B cell (primary cell): ENCODE measurements at regions not wholly inside any gene's neighbourhood (a gene's known extent, or its start where the extent isn't known, plus 50 kb on each side); places are given as distances from the start of the nearest gene placed in this dataset.

ENCODE experiments used
- ATAC-seq: fragments of 200-7000 bp; cut with Tn5 transposase; one replicate; pipeline ENCODE4 v1.10.0; 2021; ENCODE audit warnings: low read depth, mild to moderate bottlenecking, moderate number of reproducible peaks, moderate library complexity
- CTCF ChIA-PET: fragments of 350-600 bp; sonication (Branson Sonifier 250); formaldehyde crosslinking; loops from one replicate; lab custom pipeline; 2021; ENCODE audit warnings: antibody characterized with exemption, inconsistent platforms; lab: Charles Lee
- POLR2A ChIA-PET: fragments of 350-600 bp; sonication (Branson Sonifier 250); formaldehyde crosslinking; loops from one replicate; lab custom pipeline; 2021; ENCODE audit warnings: antibody characterized with exemption; lab: Charles Lee
- DNase-seq: peaks from one replicate; pipeline ENCODE4 v3.0.0; 2013
- H2AFZ ChIP-seq: 2 replicates; pipeline ENCODE4 v1.6.1; 2012; ENCODE audit warnings: mild to moderate bottlenecking, low read depth, low read length; ENCODE audit not compliant: insufficient read depth, poor library complexity, severe bottlenecking
- H3K27ac ChIP-seq, 2 donors: 1 replicate in 1 of 2; 2 replicates in 1 of 2; pipeline ENCODE4 v1.5.1; 2012 to 2013; ENCODE audit warnings: low read length in 2 of 2, mild to moderate bottlenecking in 2 of 2, moderate library complexity in 1 of 2
- H3K27me3 ChIP-seq, 4 experiments: fragments of 200-600 bp in 1 of 4; sonication (generic) in 1 of 4; replicated peaks in 1 of 4; 1 replicate in 2 of 4; 2 replicates in 2 of 4; pipeline versions ENCODE4 v1.6.1 to v1.7.0; 2013 to 2016; ENCODE audit warnings: low read length in 3 of 4, mild to moderate bottlenecking in 2 of 4, mixed read lengths in 1 of 4, moderate library complexity in 1 of 4; ENCODE audit not compliant: insufficient read depth in 4 of 4, control insufficient read depth in 3 of 4; ENCODE audit errors: control extremely low read depth in 1 of 4
- H3K36me3 ChIP-seq, 2 experiments: replicated peaks in 1 of 2; 1 replicate in 1 of 2; 2 replicates in 1 of 2; pipeline versions ENCODE4 v1.6.1 to v1.7.1; 2013; ENCODE audit warnings: low read length in 1 of 2; ENCODE audit not compliant: insufficient read depth in 2 of 2, control insufficient read depth in 1 of 2; ENCODE audit errors: control extremely low read depth in 1 of 2, extremely low read depth in 1 of 2
- H3K4me1 ChIP-seq, 2 donors: fragments of 200-600 bp in 1 of 2; sonication (generic) in 1 of 2; 1 replicate in 1 of 2; 2 replicates in 1 of 2; pipeline versions ENCODE4 v1.5.1 to v1.6.1; 2013 to 2017; ENCODE audit warnings: low read length in 2 of 2; ENCODE audit not compliant: control insufficient read depth in 2 of 2, insufficient read depth in 2 of 2
- H3K4me2 ChIP-seq: replicated peaks from 2 replicates; pipeline ENCODE3; 2012; ENCODE audit warnings: mild to moderate bottlenecking, low read depth, low read length; ENCODE audit not compliant: poor library complexity, severe bottlenecking
- H3K4me3 ChIP-seq, 5 experiments: fragments of 200-600 bp in 1 of 5; sonication (generic) in 1 of 5; 1 replicate in 3 of 5; 2 replicates in 2 of 5; pipeline versions ENCODE4 v1.5.1 to v1.7.0; 2011 to 2016; ENCODE audit warnings: low read length in 4 of 5, mild to moderate bottlenecking in 4 of 5, low read depth in 2 of 5, control low read depth in 1 of 5, moderate library complexity in 1 of 5; ENCODE audit not compliant: insufficient read depth in 1 of 5; ENCODE audit errors: control extremely low read depth in 1 of 5, extremely low read depth in 1 of 5
- H3K79me2 ChIP-seq: fragments of 200-600 bp; sonication (generic); one replicate; pipeline ENCODE4 v1.6.0; 2016; ENCODE audit warnings: low read length; ENCODE audit not compliant: control insufficient read depth, insufficient read depth
- H3K9ac ChIP-seq: fragments of 200-600 bp; sonication (generic); 2 replicates; pipeline ENCODE4 v1.6.1; 2017; ENCODE audit warnings: mild to moderate bottlenecking, low read length, moderate library complexity
- H3K9me3 ChIP-seq, 3 donors: one replicate each; pipeline versions ENCODE4 v1.6.1 to v1.7.1; 2013; ENCODE audit warnings: low read length in 2 of 3; ENCODE audit not compliant: control insufficient read depth in 2 of 3, insufficient read depth in 1 of 3; ENCODE audit errors: control extremely low read depth in 1 of 3
- H4K20me1 ChIP-seq: 2 replicates; pipeline ENCODE4 v1.6.0; 2012; ENCODE audit warnings: mild to moderate bottlenecking, low read length; ENCODE audit not compliant: insufficient read depth, control insufficient read depth, poor library complexity, severe bottlenecking
- H3K27ac Mint-ChIP-seq: one replicate; pipeline ENCODE4 v1.8.0; 2021; ENCODE audit warnings: mixed read lengths
- H3K27me3 Mint-ChIP-seq: one replicate; pipeline ENCODE4 v1.8.0; 2021; ENCODE audit warnings: mixed read lengths
- H3K4me1 Mint-ChIP-seq: one replicate; pipeline ENCODE4 v1.8.0; 2021; ENCODE audit warnings: mixed read lengths
- H3K4me3 Mint-ChIP-seq: one replicate; pipeline ENCODE4 v1.8.0; 2021; ENCODE audit warnings: mixed read lengths
- H3K9me3 Mint-ChIP-seq: one replicate; pipeline ENCODE4 v1.8.0; 2022; ENCODE audit warnings: mixed read lengths; ENCODE audit not compliant: insufficient read depth
- CTCF ChIP-seq: fragments of 200-600 bp; IDR thresholded peaks from one replicate; pipeline ENCODE4 v1.8.0; 2022; ENCODE audit warnings: antibody characterized with exemption, mild to moderate bottlenecking
- EZH2 ChIP-seq: IDR thresholded peaks from 2 replicates; pipeline ENCODE4 v1.6.1; 2012; ENCODE audit warnings: borderline replicate concordance, low read depth, mild to moderate bottlenecking, moderate library complexity, low read length; ENCODE audit not compliant: insufficient read depth, poor library complexity, severe bottlenecking
- WGBS: methylation state at CpG from one replicate; pipeline ENCODE4 v1.1.5; 2013; ENCODE audit warnings: missing lambda C conversion rate; ENCODE audit not compliant: insufficient coverage; 5-methylcytosine and 5-hydroxymethylcytosine counted together
- intact Hi-C: fragments of 100-400 bp; cut with micrococcal nuclease; formaldehyde crosslinking; loops from one replicate; pipeline ENCODE4 v1.10.0; 2022

GRCh38 chr11:26898799-26899198 is 95.1 kb upstream of the FIBIN start:
- Mint-ChIP-seq H3K27me3 (no peaks in the 10 kb centered on the region), H3K4me1 (no peaks in the 10 kb centered on the region), H3K4me3 (no peak overlapping the region), H3K9me3 (no peaks in the 10 kb centered on the region), H3K27ac (no peak overlapping the region)
- no peak overlapping the region for H2AFZ ChIP-seq
- no peaks in the 10 kb centered on the region for H3K36me3 ChIP-seq
- CTCF ChIA-PET, result no interaction called here
- no peaks in the 10 kb centered on the region for H3K4me1 ChIP-seq
- no peak overlapping the region for H3K27ac ChIP-seq
- no peak overlapping the region for H3K4me3 ChIP-seq
- no peak overlapping the region for H3K4me2 ChIP-seq
- H4K20me1 ChIP-seq, result no peaks in the 10 kb centered on the region
- POLR2A ChIA-PET, result no interaction called here
- intact Hi-C loops, result no loop called here
- no peak for TF ChIP-seq EZH2
- TF ChIP-seq CTCF, result no peak
- WGBS, result no CpG with 5 or more reads among the region's 1 CpG
- no peaks in the 10 kb centered on the region for H3K27me3 ChIP-seq
- H3K79me2 ChIP-seq, result no peaks in the 10 kb centered on the region
- DNase-seq (no peak), ATAC-seq (no peak)
- H3K9ac ChIP-seq, result no peak overlapping the region
- no peaks in the 10 kb centered on the region for H3K9me3 ChIP-seq

GRCh38 chr11:26901162-26901561 is 92.8 kb upstream of the FIBIN start:
- Histone ChIP-seq H3K27me3 (no peaks in the 10 kb centered on the region), H4K20me1 (no peaks in the 10 kb centered on the region), H3K4me2 (no peak overlapping the region), H3K79me2 (no peaks in the 10 kb centered on the region), H3K36me3 (no peaks in the 10 kb centered on the region), H3K4me1 (no peaks in the 10 kb centered on the region), H3K9ac (no peak overlapping the region), H3K27ac (no peak overlapping the region), H3K4me3 (no peak overlapping the region), H2AFZ (no peak overlapping the region), H3K9me3 (no peaks in the 10 kb centered on the region)
- WGBS, result no CpG with 5 or more reads among the region's 1 CpG
- TF ChIP-seq EZH2 (no peak), CTCF (no peak)
- no peak overlapping the region for H3K4me3 Mint-ChIP-seq
- no peaks in the 10 kb centered on the region for H3K27me3 Mint-ChIP-seq
- ATAC-seq, result no peak
- ChIA-PET POLR2A (no interaction called here), CTCF (no interaction called here)
- no peaks in the 10 kb centered on the region for H3K9me3 Mint-ChIP-seq
- H3K4me1 Mint-ChIP-seq, result no peaks in the 10 kb centered on the region
- DNase-seq, result no peak
- no peak overlapping the region for H3K27ac Mint-ChIP-seq
- intact Hi-C loops, result no loop called here
